Kidney tubule cell (primary cell): ENCODE measurements at regions not wholly inside any gene's neighbourhood (a gene's known extent, or its start where the extent isn't known, plus 50 kb on each side); places are given as distances from the start of the nearest gene placed in this dataset.
"Not testable (repeated sequence)": the region's sequence is repeated elsewhere in the genome, so short reads cannot be mapped to it uniquely, and the experiment has no call there.

ENCODE experiments used
- DNase-seq: peaks from one replicate; pipeline ENCODE4 v3.0.0-alpha.2; 2018; ENCODE audit warnings: low spot score

- no peak for DNase-seq
Observed at GRCh38 chr5:136924490-136924889, 559.1 kb upstream of the TRPC7 start.

GRCh38 chr5:136910625-136911024 lies 545.3 kb upstream of the TRPC7 start:
- no peak for DNase-seq

- DNase-seq = peak; percentile 26
Observed at GRCh38 chr5:136909906-136910305, 544.6 kb upstream of the TRPC7 start.

- DNase-seq = no peak
Observed at GRCh38 chr5:136907371-136907770, 542.0 kb upstream of the TRPC7 start.

- peak; percentile 51 for DNase-seq
Observed at GRCh38 chr5:136906545-136906944, 541.2 kb upstream of the TRPC7 start.

GRCh38 chr5:136905571-136905970 lies 540.2 kb upstream of the TRPC7 start:
- DNase-seq = no peak

GRCh38 chr5:136894070-136894469 lies 528.7 kb upstream of the TRPC7 start:
- no peak for DNase-seq

- DNase-seq = no peak
Observed at GRCh38 chr5:136892000-136892399, 526.7 kb upstream of the TRPC7 start.

GRCh38 chr5:136891175-136891972 lies 526.0 kb upstream of the TRPC7 start:
- DNase-seq = no peak

GRCh38 chr5:136890431-136891148 lies 525.2 kb upstream of the TRPC7 start:
- no peak for DNase-seq

- DNase-seq = no peak
Observed at GRCh38 chr5:136886608-136887007, 521.3 kb upstream of the TRPC7 start.

- no peak for DNase-seq
Observed at GRCh38 chr5:136864960-136865359, 499.6 kb upstream of the TRPC7 start.

GRCh38 chr5:136856648-136857047 lies 491.3 kb upstream of the TRPC7 start:
- DNase-seq = no peak

GRCh38 chr5:136853971-136854370 lies 488.6 kb upstream of the TRPC7 start:
- DNase-seq = no peak

GRCh38 chr5:136840601-136841000 lies 475.3 kb upstream of the TRPC7 start:
- peak; percentile 39 for DNase-seq

GRCh38 chr5:136836093-136836492 lies 470.7 kb upstream of the TRPC7 start:
- DNase-seq = no peak

- no peak for DNase-seq
Observed at GRCh38 chr5:136820848-136821247, 455.5 kb upstream of the TRPC7 start.

- no peak for DNase-seq
Observed at GRCh38 chr5:136819526-136820302, 454.4 kb upstream of the TRPC7 start.

- no peak for DNase-seq
Observed at GRCh38 chr5:136816327-136816726, 451.0 kb upstream of the TRPC7 start.

GRCh38 chr5:136814619-136815378 lies 449.5 kb upstream of the TRPC7 start:
- no peak for DNase-seq

- not testable (repeated sequence) for DNase-seq
Observed at GRCh38 chr5:136812270-136812669, 446.9 kb upstream of the TRPC7 start.

GRCh38 chr5:136811551-136811950 lies 446.2 kb upstream of the TRPC7 start:
- DNase-seq = peak; percentile 86
